NOMO-1 treated with dmso at 0.1 percent for 144 hours (cell line): ENCODE measurements at regions not wholly inside any gene's neighbourhood (a gene's known extent, or its start where the extent isn't known, plus 50 kb on each side); places are given as distances from the start of the nearest gene placed in this dataset.
"Not testable (repeated sequence)": the region's sequence is repeated elsewhere in the genome, so short reads cannot be mapped to it uniquely, and the experiment has no call there.

Experiments
- DNase-seq: peaks from one replicate; lab custom pipeline; 2025; ENCODE audit not compliant: unreplicated experiment; lab: John Stamatoyannopoulos, UW

GRCh38 chr2:129015397-129016285, 697.0 kb upstream of the HS6ST1 start:
- no peak for DNase-seq

DNA sequence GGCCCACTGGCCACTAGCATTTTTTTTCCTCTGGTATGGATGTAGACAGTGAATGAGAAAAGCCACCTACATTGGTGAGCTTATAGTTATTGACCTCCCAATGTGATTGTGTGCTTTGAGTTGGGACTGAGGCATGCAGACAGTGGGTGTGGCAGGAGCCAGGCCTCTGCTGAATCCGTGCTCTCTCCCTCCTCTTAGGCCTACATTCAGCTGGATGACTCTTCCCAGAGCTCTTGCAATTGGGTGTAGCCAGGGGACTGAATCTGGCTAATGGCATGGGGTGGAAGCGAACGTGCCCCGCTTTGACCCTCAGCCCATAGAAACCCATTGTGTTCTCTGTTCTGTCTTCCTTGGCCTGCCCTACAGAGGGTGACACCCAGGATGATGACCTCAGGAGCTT, 698.3 kb upstream of the HS6ST1 start:
- no peak for DNase-seq

DNA sequence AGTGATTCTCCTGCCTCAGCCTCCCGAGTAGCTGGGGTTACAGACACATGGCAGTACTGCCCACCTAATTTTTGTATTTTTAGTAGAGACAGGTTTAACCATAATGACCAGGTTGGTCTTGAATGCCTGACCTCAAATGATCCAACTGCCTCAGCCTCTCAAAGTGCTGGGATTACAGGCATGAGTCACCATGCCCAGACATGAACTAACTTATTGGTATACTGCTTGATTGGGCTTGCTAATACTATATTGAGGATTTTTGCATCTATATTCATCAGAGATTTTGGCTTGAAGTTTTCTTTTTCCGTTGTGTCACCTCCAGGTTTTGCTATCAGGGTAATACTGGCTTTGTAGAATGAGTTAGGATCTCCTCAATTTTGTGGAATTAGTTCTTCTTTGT, 706.1 kb upstream of the HS6ST1 start:
- DNase-seq, result no peak

GRCh38 chr2:129035992-129036391, 717.3 kb upstream of the HS6ST1 start:
- no peak for DNase-seq

DNA sequence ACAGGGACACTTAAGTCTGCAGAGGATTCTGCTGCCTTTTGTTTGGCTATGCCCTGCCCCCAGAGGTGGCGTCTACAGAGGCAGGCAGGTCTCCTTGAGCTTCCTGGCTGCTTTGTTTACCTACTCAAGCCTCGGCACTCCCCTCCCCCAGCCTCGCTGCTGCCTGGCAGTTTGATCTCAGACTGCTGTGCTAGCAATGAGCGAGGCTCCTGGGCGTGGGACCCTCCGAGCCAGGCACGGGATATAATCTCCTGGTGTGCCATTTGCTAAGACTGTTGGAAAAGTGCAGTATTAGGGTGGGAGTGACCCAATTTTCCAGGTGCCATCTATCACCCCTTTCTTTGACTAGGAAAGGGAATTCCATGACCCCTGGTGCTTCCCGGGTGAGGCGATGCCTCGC, 725.0 kb upstream of the HS6ST1 start:
- DNase-seq, result not testable (repeated sequence)

- DNase-seq, result not testable (repeated sequence)
Measured at GRCh38 chr2:129046475-129046874, 727.8 kb upstream of the HS6ST1 start.

DNA sequence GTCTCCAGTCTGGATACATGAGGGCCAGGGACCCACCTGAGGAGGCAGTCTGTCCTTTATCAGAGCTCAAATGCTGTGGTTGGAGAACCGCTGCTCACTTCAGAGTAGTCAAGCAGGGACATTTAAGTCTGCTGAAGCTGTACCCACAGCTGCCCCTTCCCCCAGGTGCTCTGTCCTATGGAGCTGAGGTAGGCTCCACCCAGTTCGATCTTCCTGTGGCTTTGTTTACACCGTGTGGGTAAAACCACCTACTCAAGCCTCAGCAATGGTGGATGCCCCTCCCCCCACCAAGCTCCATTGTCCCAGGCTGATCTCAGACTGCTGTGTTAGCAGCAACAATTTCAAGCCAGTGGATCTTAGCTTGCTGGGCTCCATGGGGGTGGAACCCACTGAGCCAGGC, 731.4 kb upstream of the HS6ST1 start:
- DNase-seq, result no peak

GRCh38 chr2:129055242-129055641, 736.6 kb upstream of the HS6ST1 start:
- DNase-seq, result no peak

- no peak for DNase-seq
Measured at GRCh38 chr2:129055824-129056223, 737.2 kb upstream of the HS6ST1 start.

- DNase-seq, result no peak
Measured at GRCh38 chr2:129056309-129056958, 737.8 kb upstream of the HS6ST1 start.

GRCh38 chr2:129056959-129057317, 738.3 kb upstream of the HS6ST1 start:
- DNase-seq, result no peak

DNA sequence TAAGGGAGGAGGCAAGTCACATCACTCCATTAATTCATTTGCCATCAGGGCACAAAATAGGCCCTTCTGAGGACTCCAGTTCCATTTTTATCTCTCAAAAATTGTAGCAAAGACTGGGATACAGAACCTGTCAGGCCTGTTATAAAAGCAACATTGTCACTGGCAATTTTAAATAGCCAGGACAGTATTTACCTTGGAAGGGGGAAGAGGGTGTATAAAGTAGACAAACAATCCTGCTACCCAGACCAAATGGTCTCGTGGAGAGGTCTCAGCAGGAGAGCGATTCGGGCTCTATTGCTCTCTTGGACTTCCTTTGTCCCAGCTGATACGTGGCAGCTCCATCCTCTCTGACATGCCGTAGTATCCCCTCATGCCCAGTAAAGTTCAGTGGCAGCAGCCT, 740.3 kb upstream of the HS6ST1 start:
- no peak for DNase-seq

GRCh38 chr2:129059476-129059875, 740.8 kb upstream of the HS6ST1 start:
- DNase-seq, result no peak

- peak; percentile 6 for DNase-seq
Measured at GRCh38 chr2:129061069-129061768, 742.6 kb upstream of the HS6ST1 start.

DNA sequence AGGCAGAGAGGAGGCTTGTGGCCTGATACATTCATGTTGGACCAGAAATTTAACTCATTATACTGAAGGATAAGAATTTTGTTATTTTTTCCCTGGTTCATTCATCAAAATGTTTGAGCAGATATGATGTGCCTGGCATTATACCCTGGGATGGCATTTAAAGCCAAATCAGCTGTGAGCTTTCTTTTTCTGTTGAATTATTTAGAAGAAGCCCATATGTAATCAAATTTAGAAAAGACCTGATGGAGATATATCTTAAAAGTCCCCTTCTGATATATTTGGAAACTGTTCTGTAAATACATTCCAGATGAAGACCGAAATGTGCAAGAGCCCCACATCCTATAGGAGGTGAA, 743.1 kb upstream of the HS6ST1 start:
- no peak for DNase-seq

GRCh38 chr2:129062146-129062912, 743.7 kb upstream of the HS6ST1 start:
- no peak for DNase-seq

- no peak for DNase-seq
Measured at GRCh38 chr2:129067070-129067469, 748.4 kb upstream of the HS6ST1 start.

GRCh38 chr2:129067953-129068352, 749.3 kb upstream of the HS6ST1 start:
- DNase-seq, result no peak

DNA sequence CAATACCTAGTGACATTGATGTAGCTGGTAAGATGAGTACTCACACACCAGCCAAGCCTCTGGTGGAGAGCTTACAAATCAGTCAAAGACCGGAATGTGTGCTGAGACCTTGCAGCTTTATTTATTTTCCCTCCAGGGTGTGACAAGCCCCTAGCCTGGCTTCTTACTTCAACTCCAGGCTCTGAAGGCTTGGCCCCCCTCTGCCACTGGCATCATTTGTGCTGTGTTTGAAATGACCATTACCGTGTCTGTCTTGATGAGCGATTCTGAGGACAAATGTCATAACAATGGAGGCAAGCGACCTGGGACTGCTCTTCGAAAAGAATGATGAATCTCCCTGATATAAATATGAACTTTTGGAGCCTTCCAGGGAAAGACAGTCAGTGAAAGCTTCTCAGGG, 749.9 kb upstream of the HS6ST1 start:
- no peak for DNase-seq

DNA sequence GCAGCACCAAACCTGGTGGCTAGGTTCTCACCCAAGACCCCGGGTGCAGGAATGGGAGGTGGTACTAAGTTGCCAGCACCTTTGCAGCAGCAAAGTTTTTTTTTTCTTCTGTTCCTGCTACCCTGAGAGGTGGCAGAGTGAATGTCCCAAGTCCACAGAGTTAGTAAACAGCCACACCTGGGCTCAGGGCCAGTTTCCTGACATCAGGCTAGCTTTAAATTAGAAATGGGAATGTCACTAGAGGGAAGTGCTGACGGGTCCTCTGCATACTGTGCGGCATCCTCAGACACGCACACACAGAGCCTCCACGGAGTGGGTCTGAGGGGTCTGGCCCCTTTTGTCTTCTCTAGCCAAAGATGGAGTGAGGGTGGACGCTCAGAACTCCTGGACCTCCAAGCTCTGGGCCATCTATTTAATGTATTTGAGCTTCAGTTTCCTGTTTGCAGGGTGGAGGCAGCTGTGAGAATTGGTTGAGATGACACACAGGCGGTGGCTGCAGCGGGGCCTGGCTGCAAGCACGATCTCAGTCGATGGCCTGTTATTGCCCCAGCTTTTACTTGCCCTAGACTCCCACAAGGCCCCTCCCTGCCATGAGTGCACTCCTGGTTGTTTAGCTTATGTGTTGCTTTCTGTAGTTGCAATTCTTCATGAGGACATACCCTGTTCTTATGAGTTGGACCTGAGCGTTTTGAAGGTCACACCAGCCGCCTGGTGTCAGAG, 751.4 kb upstream of the HS6ST1 start:
- no peak for DNase-seq

DNA sequence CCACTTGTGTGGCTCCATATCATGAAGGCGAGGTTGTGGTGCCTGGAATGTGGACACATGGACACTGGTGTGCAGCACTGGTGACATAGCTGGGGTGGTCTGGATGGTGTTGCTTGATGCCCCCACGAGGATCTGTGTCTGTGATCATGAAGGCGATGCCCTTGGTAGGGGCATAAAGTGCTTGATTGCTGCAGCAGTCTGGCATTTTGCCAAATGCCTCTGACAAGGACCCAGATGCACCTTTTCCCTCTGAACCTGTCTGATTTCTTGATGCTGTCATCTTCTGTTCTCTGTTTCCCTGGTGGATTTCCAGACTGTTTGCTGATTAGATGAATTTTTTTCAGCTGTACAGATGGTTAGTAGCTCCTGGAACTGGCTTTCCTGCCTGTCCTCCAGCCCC, 752.0 kb upstream of the HS6ST1 start:
- DNase-seq, result no peak
